GM18867 (cell line): ENCODE measurements at regions not wholly inside any gene's neighbourhood (a gene's known extent, or its start where the extent isn't known, plus 50 kb on each side); places are given as distances from the start of the nearest gene placed in this dataset.

Source experiments
- ATAC-seq: cut with Tn5 transposase; IDR thresholded peaks from one replicate; pipeline ENCODE4 v1.9.1; 2021; ENCODE audit warnings: mild to moderate bottlenecking, moderate library complexity; ENCODE audit not compliant: unreplicated experiment

GRCh38 chr15:77739591-77740378 is 107.1 kb upstream of the LINGO1 start:
- ATAC-seq = no peak

GRCh38 chr15:77738441-77739302 is 106.0 kb upstream of the LINGO1 start:
- ATAC-seq = no peak

- no peak for ATAC-seq
Observed at GRCh38 chr15:77738038-77738370, 105.3 kb upstream of the LINGO1 start.

- no peak for ATAC-seq
Observed at GRCh38 chr15:77737238-77738037, 104.7 kb upstream of the LINGO1 start.

GRCh38 chr15:77734306-77734705 is 101.6 kb upstream of the LINGO1 start:
- no peak for ATAC-seq

GRCh38 chr15:77733579-77734300 is 101.0 kb upstream of the LINGO1 start:
- no peak for ATAC-seq

GRCh38 chr15:77732514-77733335 is 100.0 kb upstream of the LINGO1 start:
- no peak for ATAC-seq

GRCh38 chr15:77731945-77732344 is 99.2 kb upstream of the LINGO1 start:
- ATAC-seq = no peak

- no peak for ATAC-seq
Observed at GRCh38 chr15:77731067-77731466, 98.4 kb upstream of the LINGO1 start.

- no peak for ATAC-seq
Observed at GRCh38 chr15:77727635-77728304, 95.1 kb upstream of the LINGO1 start.

- ATAC-seq = no peak
Observed at GRCh38 chr15:77724715-77725114, 92.0 kb upstream of the LINGO1 start.

GRCh38 chr15:77723756-77724155 is 91.0 kb upstream of the LINGO1 start:
- no peak for ATAC-seq

- ATAC-seq = no peak
Observed at GRCh38 chr15:77722759-77723460, 90.2 kb upstream of the LINGO1 start.

- no peak for ATAC-seq
Observed at GRCh38 chr15:77721963-77722362, 89.3 kb upstream of the LINGO1 start.

GRCh38 chr15:77720655-77721054 is 87.9 kb upstream of the LINGO1 start:
- ATAC-seq = no peak

GRCh38 chr15:77720173-77720572 is 87.5 kb upstream of the LINGO1 start:
- ATAC-seq = no peak

- no peak for ATAC-seq
Observed at GRCh38 chr15:77719450-77719849, 86.7 kb upstream of the LINGO1 start.

GRCh38 chr15:77717333-77717990 is 84.8 kb upstream of the LINGO1 start:
- ATAC-seq = no peak
